Tibial nerve (tissue), 4 donors: ENCODE measurements at regions not wholly inside any gene's neighbourhood (a gene's known extent, or its start where the extent isn't known, plus 50 kb on each side); places are given as distances from the start of the nearest gene placed in this dataset.

Experiments
- EP300 ChIP-seq, 2 donors: sonication (generic); formaldehyde crosslinking; IDR thresholded peaks; one replicate each; pipeline ENCODE4 v1.6.1; 2017; ENCODE audit warnings: antibody characterized with exemption in 2 of 2, mild to moderate bottlenecking in 1 of 2
- POLR2A ChIP-seq, 2 donors: fragments of 450-650 bp; IDR thresholded peaks; one replicate each; pipeline ENCODE4 v1.6.1; 2017; ENCODE audit warnings: antibody characterized with exemption in 2 of 2, mild to moderate bottlenecking in 2 of 2, moderate library complexity in 2 of 2
- TF ChIP-seq, protein P1 (sequence below), 5 experiments: fragments of 200-600 bp in 3 of 5; fragments of 450-650 bp in 2 of 5; sonication (generic) in 3 of 5; IDR thresholded peaks; one replicate each; pipeline ENCODE4 v1.5.1; 2016 to 2019; ENCODE audit warnings: antibody characterized with exemption in 5 of 5, mild to moderate bottlenecking in 3 of 5, moderate library complexity in 2 of 5

GRCh38 chr3:146854523-146854922, 249.4 kb upstream of the PLSCR5 start:
- TF ChIP-seq, protein P1, sequence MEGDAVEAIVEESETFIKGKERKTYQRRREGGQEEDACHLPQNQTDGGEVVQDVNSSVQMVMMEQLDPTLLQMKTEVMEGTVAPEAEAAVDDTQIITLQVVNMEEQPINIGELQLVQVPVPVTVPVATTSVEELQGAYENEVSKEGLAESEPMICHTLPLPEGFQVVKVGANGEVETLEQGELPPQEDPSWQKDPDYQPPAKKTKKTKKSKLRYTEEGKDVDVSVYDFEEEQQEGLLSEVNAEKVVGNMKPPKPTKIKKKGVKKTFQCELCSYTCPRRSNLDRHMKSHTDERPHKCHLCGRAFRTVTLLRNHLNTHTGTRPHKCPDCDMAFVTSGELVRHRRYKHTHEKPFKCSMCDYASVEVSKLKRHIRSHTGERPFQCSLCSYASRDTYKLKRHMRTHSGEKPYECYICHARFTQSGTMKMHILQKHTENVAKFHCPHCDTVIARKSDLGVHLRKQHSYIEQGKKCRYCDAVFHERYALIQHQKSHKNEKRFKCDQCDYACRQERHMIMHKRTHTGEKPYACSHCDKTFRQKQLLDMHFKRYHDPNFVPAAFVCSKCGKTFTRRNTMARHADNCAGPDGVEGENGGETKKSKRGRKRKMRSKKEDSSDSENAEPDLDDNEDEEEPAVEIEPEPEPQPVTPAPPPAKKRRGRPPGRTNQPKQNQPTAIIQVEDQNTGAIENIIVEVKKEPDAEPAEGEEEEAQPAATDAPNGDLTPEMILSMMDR (IDR thresholded peaks at IDR 0.05): no peak
- TF ChIP-seq EP300 (IDR thresholded peaks at IDR 0.05) (no peak), POLR2A (IDR thresholded peaks at IDR 0.05) (no peak)
